SK-N-SH treated with all-trans-retinoic acid at 6 μM for 48 hours (cell line): ENCODE measurements at regions not wholly inside any gene's neighbourhood (a gene's known extent, or its start where the extent isn't known, plus 50 kb on each side); places are given as distances from the start of the nearest gene placed in this dataset.

Source experiments
- ATAC-seq: fragments of 200-7000 bp; cut with Tn5 transposase; 3 replicates; pipeline ENCODE4 v1.9.1; 2020; ENCODE audit warnings: mild to moderate bottlenecking, moderate library complexity
- ARNTL ChIP-seq: fragments of 450-650 bp; formaldehyde crosslinking; IDR thresholded peaks from 2 replicates; pipeline ENCODE4 v1.5.0; 2020; ENCODE audit warnings: low read depth, mild to moderate bottlenecking, moderate library complexity, borderline replicate concordance
- BACH2 ChIP-seq: fragments of 250-450 bp; sonication (Bioruptor Pico); IDR thresholded peaks from 2 replicates; pipeline ENCODE4 v1.9.0; 2021; ENCODE audit warnings: mild to moderate bottlenecking, borderline replicate concordance
- CSDC2 ChIP-seq: fragments of 250-450 bp; sonication (Bioruptor Pico); IDR thresholded peaks from 2 replicates; pipeline ENCODE4 v1.5.0; 2020; ENCODE audit warnings: mild to moderate bottlenecking, moderate library complexity
- CSRNP3 ChIP-seq: fragments of 250-450 bp; sonication (Bioruptor Pico); IDR thresholded peaks from 2 replicates; pipeline ENCODE4 v1.5.1; 2021; ENCODE audit warnings: mild to moderate bottlenecking, moderate library complexity
- ESRRG ChIP-seq: fragments of 250-450 bp; sonication (Bioruptor Pico); IDR thresholded peaks from 2 replicates; pipeline ENCODE4 v1.6.1; 2021; ENCODE audit warnings: mild to moderate bottlenecking
- GLIS3 ChIP-seq: fragments of 250-450 bp; sonication (Bioruptor Pico); IDR thresholded peaks from 2 replicates; pipeline ENCODE4 v1.5.0; 2020; ENCODE audit warnings: mild to moderate bottlenecking, moderate library complexity
- ISL1 ChIP-seq: fragments of 250-450 bp; sonication (Bioruptor Pico); IDR thresholded peaks from 2 replicates; pipeline ENCODE4 v2.1.2; 2022; ENCODE audit warnings: mild to moderate bottlenecking, moderate library complexity
- OSR1 ChIP-seq: fragments of 250-450 bp; sonication (Bioruptor Pico); IDR thresholded peaks from 2 replicates; pipeline ENCODE4 v1.8.0; 2022; ENCODE audit warnings: moderate library complexity, mild to moderate bottlenecking, inconsistent platforms
- POU6F1 ChIP-seq: fragments of 250-450 bp; sonication (Bioruptor Pico); IDR thresholded peaks from 2 replicates; pipeline ENCODE4 v1.8.0; 2021; ENCODE audit warnings: low read depth, mild to moderate bottlenecking, moderate library complexity, borderline replicate concordance
- RARB ChIP-seq: fragments of 250-450 bp; sonication (Bioruptor Pico); IDR thresholded peaks from 2 replicates; pipeline ENCODE4 v1.8.0; 2021; ENCODE audit warnings: mild to moderate bottlenecking, moderate library complexity
- SNAI2 ChIP-seq: fragments of 250-450 bp; sonication (Bioruptor Pico); IDR thresholded peaks from 2 replicates; pipeline ENCODE4 v1.5.0; 2020; ENCODE audit warnings: mild to moderate bottlenecking, moderate library complexity
- TCF4 ChIP-seq: fragments of 250-450 bp; sonication (Bioruptor Pico); IDR thresholded peaks from 2 replicates; pipeline ENCODE4 v1.8.0; 2021; ENCODE audit warnings: mild to moderate bottlenecking, moderate library complexity, borderline replicate concordance
- TOX ChIP-seq: fragments of 250-450 bp; sonication (Bioruptor Pico); IDR thresholded peaks from 2 replicates; pipeline ENCODE4 v1.8.0; 2021; ENCODE audit warnings: mild to moderate bottlenecking, moderate library complexity, borderline replicate concordance
- TSHZ2 ChIP-seq: fragments of 250-450 bp; sonication (Bioruptor Pico); IDR thresholded peaks from 2 replicates; pipeline ENCODE4 v1.5.0; 2020; ENCODE audit warnings: mild to moderate bottlenecking, moderate library complexity
- ZC3H10 ChIP-seq: fragments of 250-450 bp; sonication (Bioruptor Pico); IDR thresholded peaks from 2 replicates; pipeline ENCODE4 v1.5.1; 2021; ENCODE audit warnings: mild to moderate bottlenecking, moderate library complexity
- ZFP30 ChIP-seq: fragments of 450-650 bp; formaldehyde crosslinking; IDR thresholded peaks from 2 replicates; pipeline ENCODE4 v1.5.0; 2022; ENCODE audit warnings: mild to moderate bottlenecking, moderate library complexity
- ZNF565 ChIP-seq: fragments of 450-650 bp; formaldehyde crosslinking; conservative IDR thresholded peaks from 2 replicates; pipeline ENCODE4 v1.5.0; 2020; ENCODE audit warnings: low read depth, mild to moderate bottlenecking, moderate library complexity
- ZNF70 ChIP-seq: fragments of 450-650 bp; formaldehyde crosslinking; IDR thresholded peaks from 2 replicates; pipeline ENCODE4 v1.5.0; 2020; ENCODE audit warnings: mild to moderate bottlenecking, moderate library complexity
- ZNF8 ChIP-seq: fragments of 450-650 bp; formaldehyde crosslinking; IDR thresholded peaks from 2 replicates; pipeline ENCODE4 v1.5.0; 2020; ENCODE audit warnings: mild to moderate bottlenecking, moderate library complexity
- TF ChIP-seq, protein P1 (sequence below): fragments of 250-450 bp; sonication (Bioruptor Pico); IDR thresholded peaks from 2 replicates; pipeline ENCODE4 v1.5.1; 2020; ENCODE audit warnings: low read depth, mild to moderate bottlenecking, moderate library complexity

DNA sequence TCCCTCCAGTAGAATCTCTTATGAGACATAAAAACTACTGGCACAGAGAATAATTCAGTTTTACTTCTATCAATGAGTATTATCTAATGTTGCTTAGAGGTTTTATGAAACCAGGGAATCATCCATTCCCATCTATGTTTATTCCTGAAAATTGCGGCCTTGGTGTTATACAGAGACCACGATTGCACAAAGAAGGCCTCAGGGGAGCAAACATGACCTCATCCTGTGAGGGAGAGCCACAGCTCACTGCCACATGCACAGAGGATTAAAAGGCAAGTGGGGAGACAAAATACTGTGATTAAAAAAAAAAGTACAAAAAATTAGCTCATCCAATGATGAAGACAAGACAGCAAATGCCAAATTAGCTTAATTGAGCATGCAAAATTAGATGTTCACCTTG is 111.8 kb upstream of the SLC35G4 start (continued):
- TF ChIP-seq TSHZ2 (CRISPR knock-in tag) (no peak), OSR1 (no peak), RARB (CRISPR knock-in tag) (no peak), TOX (no peak), BACH2 (no peak), ZFP30 (CRISPR knock-in tag) (no peak), ZNF8 (no peak), TCF4 (CRISPR knock-in tag) (no peak), ESRRG (no peak), ISL1 (CRISPR knock-in tag) (no peak)
- TF ChIP-seq, all 23 proteins: peak for 0

DNA sequence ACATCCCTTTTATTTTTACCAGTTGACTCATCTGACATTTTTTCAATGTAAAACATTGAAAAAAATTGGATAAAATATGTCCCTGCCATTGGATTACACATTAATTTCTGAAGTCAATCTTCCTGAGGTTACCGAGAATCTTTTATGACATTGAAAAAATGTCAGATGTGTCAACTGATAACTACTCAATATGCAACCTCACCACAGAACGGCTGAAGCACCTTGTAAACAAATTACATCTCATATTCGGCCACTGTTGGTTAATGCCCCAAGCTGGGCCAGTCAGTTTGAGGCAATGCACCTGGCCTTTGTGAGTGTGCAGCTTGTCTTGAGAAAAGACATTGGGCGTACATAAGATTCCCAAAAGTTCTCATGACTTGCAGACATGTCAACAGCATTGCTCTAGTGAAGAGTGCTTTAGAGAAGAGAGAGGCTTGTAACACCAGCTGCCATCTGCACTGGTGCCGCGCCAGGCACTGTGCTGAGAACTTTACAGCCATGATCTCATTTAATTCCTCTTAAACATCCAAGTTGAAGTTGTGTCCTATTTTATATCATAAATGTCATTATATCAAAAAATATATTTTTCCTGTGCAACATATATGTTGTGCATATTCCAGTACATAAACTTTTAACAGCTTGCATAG is 112.7 kb upstream of the SLC35G4 start:
- no peak for TF ChIP-seq ZC3H10
- TF ChIP-seq CSRNP3, result no peak
- no peak for TF ChIP-seq SNAI2 (CRISPR knock-in tag)
- no peak for TF ChIP-seq ZNF70
- TF ChIP-seq RARB (CRISPR knock-in tag), result no peak
- TF ChIP-seq, protein P1, sequence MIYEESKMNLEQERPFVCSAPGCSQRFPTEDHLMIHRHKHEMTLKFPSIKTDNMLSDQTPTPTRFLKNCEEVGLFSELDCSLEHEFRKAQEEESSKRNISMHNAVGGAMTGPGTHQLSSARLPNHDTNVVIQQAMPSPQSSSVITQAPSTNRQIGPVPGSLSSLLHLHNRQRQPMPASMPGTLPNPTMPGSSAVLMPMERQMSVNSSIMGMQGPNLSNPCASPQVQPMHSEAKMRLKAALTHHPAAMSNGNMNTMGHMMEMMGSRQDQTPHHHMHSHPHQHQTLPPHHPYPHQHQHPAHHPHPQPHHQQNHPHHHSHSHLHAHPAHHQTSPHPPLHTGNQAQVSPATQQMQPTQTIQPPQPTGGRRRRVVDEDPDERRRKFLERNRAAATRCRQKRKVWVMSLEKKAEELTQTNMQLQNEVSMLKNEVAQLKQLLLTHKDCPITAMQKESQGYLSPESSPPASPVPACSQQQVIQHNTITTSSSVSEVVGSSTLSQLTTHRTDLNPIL (CRISPR knock-in tag), result no peak
- TF ChIP-seq BACH2, result no peak
- no peak for TF ChIP-seq ISL1 (CRISPR knock-in tag)
- no peak for ATAC-seq

- ATAC-seq, result no peak
- TF ChIP-seq ESRRG (no peak), TSHZ2 (CRISPR knock-in tag) (no peak), ZC3H10 (no peak), BACH2 (no peak)
- TF ChIP-seq, protein P1 (CRISPR knock-in tag), result no peak
- TF ChIP-seq, all 23 proteins: peak for 0
Measured at GRCh38 chr18:11495441-11495840, 114.0 kb upstream of the SLC35G4 start.

DNA sequence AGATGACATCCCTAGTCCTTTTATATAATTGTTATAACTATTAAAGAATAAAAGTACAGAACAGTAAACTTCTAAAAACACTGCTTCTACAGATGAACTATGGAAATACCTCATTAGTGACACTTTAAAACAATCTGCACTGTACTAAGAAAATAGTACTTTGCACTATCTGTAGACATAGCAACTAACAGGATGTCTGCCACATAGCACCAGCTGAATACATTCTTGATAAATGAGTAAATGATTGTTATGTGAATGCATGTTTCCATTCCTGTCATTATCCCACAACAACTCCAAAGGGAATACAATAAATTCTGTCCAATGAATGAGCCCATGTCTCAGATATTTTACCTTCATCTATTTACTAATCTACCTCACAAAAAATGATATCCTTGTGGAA is 115.3 kb upstream of the SLC35G4 start:
- ATAC-seq, result no peak
- no peak for TF ChIP-seq TSHZ2 (CRISPR knock-in tag)
- TF ChIP-seq CSDC2 (CRISPR knock-in tag), result no peak
- no peak for TF ChIP-seq ESRRG
- no peak for TF ChIP-seq TCF4 (CRISPR knock-in tag)
- TF ChIP-seq ZFP30 (CRISPR knock-in tag), result no peak
- TF ChIP-seq TOX, result no peak
- TF ChIP-seq BACH2, result no peak
- no peak for TF ChIP-seq OSR1
- TF ChIP-seq ZNF70, result no peak
- TF ChIP-seq ISL1 (CRISPR knock-in tag), result no peak
- TF ChIP-seq SNAI2 (CRISPR knock-in tag), result no peak
- no peak for TF ChIP-seq RARB (CRISPR knock-in tag)
- TF ChIP-seq ZNF565 (CRISPR knock-in tag), result no peak
- no peak for TF ChIP-seq ARNTL (CRISPR knock-in tag)
- no peak for TF ChIP-seq ZNF8
- no peak for TF ChIP-seq GLIS3 (CRISPR knock-in tag)
- TF ChIP-seq POU6F1 (CRISPR knock-in tag), result no peak
